ENCODE measurements at regions not wholly inside any gene's neighbourhood (a gene's known extent, or its start where the extent isn't known, plus 50 kb on each side); places are given as distances from the start of the nearest gene placed in this dataset.

DNA sequence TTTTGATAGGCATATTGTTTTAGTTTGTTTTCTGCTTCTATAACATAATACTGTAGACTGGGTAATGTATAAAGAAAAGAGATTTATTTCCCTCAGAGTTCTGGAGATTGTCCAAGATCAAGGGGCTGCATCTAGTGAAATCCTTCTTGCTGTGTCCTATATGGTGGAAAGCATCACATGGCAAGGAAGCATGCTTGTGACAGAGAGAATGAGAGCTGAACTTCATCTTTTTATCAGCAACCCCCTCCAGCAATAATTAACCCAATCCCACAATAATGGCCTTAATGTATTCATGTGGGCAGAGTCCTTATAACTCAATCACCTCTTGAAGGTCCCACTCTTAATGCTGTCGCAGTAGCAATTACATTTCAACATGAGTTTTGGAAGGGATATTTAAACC, 141.4 kb downstream of the CENPW start:
- Histone ChIP-seq H3K4me1 (ENCODE audit: control insufficient read depth in 1 of 2, insufficient read depth in 2 of 2, low read length in 2 of 2) (no peaks in the 10 kb centered on the region), H3K27ac (ENCODE audit: low read depth, low read length) (no peak overlapping the region), H3K9me3 (ENCODE audit: control insufficient read depth in 1 of 2, insufficient read depth in 1 of 2, low read depth in 1 of 2, low read length in 2 of 2) (no peaks in the 10 kb centered on the region), H3K4me2 (ENCODE audit: low read length) (no peak overlapping the region), H3K36me3 (ENCODE audit: control insufficient read depth in 1 of 2, insufficient read depth in 2 of 2, low read length in 2 of 2) (no peaks in the 10 kb centered on the region), H2AFZ (ENCODE audit: low read depth, low read length, poor library complexity, severe bottlenecking) (no peak overlapping the region), H3K9me2 (ENCODE audit: insufficient read depth) (no peaks in the 10 kb centered on the region), H3K4me3 (replicated peaks in 1 of 2; ENCODE audit: low read depth in 1 of 2, low read length in 2 of 2) (no peak overlapping the region), H3K79me2 (ENCODE audit: insufficient read depth, low read length) (no peaks in the 10 kb centered on the region), H3K9ac (ENCODE audit: low read length) (no peak overlapping the region), H3K27me3 (ENCODE audit: insufficient read depth, low read length) (no peaks in the 10 kb centered on the region), H4K20me1 (ENCODE audit: insufficient read depth) (no peaks in the 10 kb centered on the region)
- ATAC-seq (no peak), DNase-seq (ENCODE audit: low read depth, low spot score) (no peak)
- no TSS peak for BruUV-seq (replicated peaks)
- ChIA-PET POLR2A (no interaction called here), CTCF (no interaction called here), RAD21 (ENCODE audit: low non-redundant PET in 1 of 2, low total read pairs in 2 of 2, uncharacterized antibody in 2 of 2, unreplicated experiment in 2 of 2) (no interaction called here)
- TF ChIP-seq ZNF274 (IDR thresholded peaks at IDR 0.05; ENCODE audit: low read depth, low read length) (no peak), ELF1 (IDR thresholded peaks at IDR 0.05; ENCODE audit: borderline replicate concordance, low read depth) (no peak)
- TF ChIP-seq, protein P1, sequence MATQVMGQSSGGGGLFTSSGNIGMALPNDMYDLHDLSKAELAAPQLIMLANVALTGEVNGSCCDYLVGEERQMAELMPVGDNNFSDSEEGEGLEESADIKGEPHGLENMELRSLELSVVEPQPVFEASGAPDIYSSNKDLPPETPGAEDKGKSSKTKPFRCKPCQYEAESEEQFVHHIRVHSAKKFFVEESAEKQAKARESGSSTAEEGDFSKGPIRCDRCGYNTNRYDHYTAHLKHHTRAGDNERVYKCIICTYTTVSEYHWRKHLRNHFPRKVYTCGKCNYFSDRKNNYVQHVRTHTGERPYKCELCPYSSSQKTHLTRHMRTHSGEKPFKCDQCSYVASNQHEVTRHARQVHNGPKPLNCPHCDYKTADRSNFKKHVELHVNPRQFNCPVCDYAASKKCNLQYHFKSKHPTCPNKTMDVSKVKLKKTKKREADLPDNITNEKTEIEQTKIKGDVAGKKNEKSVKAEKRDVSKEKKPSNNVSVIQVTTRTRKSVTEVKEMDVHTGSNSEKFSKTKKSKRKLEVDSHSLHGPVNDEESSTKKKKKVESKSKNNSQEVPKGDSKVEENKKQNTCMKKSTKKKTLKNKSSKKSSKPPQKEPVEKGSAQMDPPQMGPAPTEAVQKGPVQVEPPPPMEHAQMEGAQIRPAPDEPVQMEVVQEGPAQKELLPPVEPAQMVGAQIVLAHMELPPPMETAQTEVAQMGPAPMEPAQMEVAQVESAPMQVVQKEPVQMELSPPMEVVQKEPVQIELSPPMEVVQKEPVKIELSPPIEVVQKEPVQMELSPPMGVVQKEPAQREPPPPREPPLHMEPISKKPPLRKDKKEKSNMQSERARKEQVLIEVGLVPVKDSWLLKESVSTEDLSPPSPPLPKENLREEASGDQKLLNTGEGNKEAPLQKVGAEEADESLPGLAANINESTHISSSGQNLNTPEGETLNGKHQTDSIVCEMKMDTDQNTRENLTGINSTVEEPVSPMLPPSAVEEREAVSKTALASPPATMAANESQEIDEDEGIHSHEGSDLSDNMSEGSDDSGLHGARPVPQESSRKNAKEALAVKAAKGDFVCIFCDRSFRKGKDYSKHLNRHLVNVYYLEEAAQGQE (IDR thresholded peaks at IDR 0.05; ENCODE audit: low read depth): no peak
- intact Hi-C loops (cut with micrococcal nuclease): no loop called here

DNA sequence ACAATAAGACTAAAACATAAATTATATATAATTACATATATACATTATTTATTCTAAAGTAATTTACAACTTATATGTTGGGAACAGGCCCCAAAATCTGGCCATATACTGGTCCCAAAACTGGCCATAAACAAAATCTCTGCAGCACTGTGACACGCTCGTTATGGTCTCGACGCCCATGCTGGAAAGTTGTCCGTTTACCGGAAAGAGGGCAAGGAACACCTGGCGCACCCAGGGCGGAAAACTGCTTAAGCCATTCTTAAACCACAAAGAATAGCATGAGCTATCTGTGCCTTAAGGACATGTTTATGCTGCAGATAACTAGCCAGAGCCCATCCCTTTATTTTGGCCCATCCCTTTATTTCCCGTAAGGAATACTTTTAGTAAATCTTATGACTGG, 164.9 kb downstream of the CENPW start:
- no peaks in the 10 kb centered on the region for H3K4me1 ChIP-seq (ENCODE audit: control insufficient read depth in 1 of 2, insufficient read depth in 2 of 2, low read length in 2 of 2)
- no peaks in the 10 kb centered on the region for H3K9me3 ChIP-seq (ENCODE audit: control insufficient read depth in 1 of 2, insufficient read depth in 1 of 2, low read depth in 1 of 2, low read length in 2 of 2)
- no peaks in the 10 kb centered on the region for H3K27me3 ChIP-seq (ENCODE audit: insufficient read depth, low read length)
- POLR2A ChIA-PET: no interaction called here
- H4K20me1 ChIP-seq (ENCODE audit: insufficient read depth): no peaks in the 10 kb centered on the region
- H3K36me3 ChIP-seq (ENCODE audit: control insufficient read depth in 1 of 2, insufficient read depth in 2 of 2, low read length in 2 of 2): no peaks in the 10 kb centered on the region
- intact Hi-C loops (cut with micrococcal nuclease): no loop called here
- CTCF ChIA-PET: no interaction called here
- RAD21 ChIA-PET (ENCODE audit: low non-redundant PET in 1 of 2, low total read pairs in 2 of 2, uncharacterized antibody in 2 of 2, unreplicated experiment in 2 of 2): no interaction called here
- no peak for DNase-seq (ENCODE audit: low read depth, low spot score)
- H3K27ac ChIP-seq (ENCODE audit: low read depth, low read length): no peak overlapping the region
- ATAC-seq: no peak
- no peak for TF ChIP-seq EZH2 (IDR thresholded peaks at IDR 0.05)
- BruUV-seq (replicated peaks): no TSS peak
- H3K79me2 ChIP-seq (ENCODE audit: insufficient read depth, low read length): no peaks in the 10 kb centered on the region
- no peak overlapping the region for H3K4me2 ChIP-seq (ENCODE audit: low read length)
- no peaks in the 10 kb centered on the region for H3K9me2 ChIP-seq (ENCODE audit: insufficient read depth)
- no peak overlapping the region for H2AFZ ChIP-seq (ENCODE audit: low read depth, low read length, poor library complexity, severe bottlenecking)
- no peak overlapping the region for H3K4me3 ChIP-seq (replicated peaks in 1 of 2; ENCODE audit: low read depth in 1 of 2, low read length in 2 of 2)
- no peak overlapping the region for H3K9ac ChIP-seq (ENCODE audit: low read length)
